ENCODE measurements at regions not wholly inside any gene's neighbourhood (a gene's known extent, or its start where the extent isn't known, plus 50 kb on each side); places are given as distances from the start of the nearest gene placed in this dataset.
"Not testable (repeated sequence)": the region's sequence is repeated elsewhere in the genome, so short reads cannot be mapped to it uniquely, and the experiment has no call there.

DNA sequence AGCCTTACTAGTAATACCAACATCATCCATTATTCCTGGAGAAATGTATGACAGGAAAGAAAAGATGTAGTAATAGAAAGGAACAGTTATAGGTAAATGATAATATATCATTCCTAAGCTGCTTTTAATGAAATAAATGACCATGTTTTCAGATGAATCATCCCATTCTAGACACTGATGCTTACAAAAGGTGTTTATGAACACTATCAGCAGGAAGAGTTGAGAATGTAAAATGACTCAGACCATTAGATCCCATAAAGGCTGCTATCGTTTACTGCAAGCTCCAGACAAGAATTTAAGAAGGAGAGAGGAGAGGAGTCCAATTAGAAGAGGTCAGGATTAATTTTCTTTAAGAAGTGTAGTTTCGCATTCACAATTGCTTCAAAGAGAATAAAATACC, 1033.5 kb downstream of the EFNA5 start:
- no peaks in the 10 kb centered on the region for H3K27me3 Mint-ChIP-seq
- no peaks in the 10 kb centered on the region for H3K36me3 Mint-ChIP-seq
- peaks cover 8 to 24% (median 14%) of the 10 kb centered on the region in 3 donors for H3K9me3 Mint-ChIP-seq
- no peaks in the 10 kb centered on the region for H3K9me3 ChIP-seq
- H3K4me1 ChIP-seq (ENCODE audit: control insufficient read depth in 1 of 2, extremely low read depth in 1 of 2, insufficient read depth in 2 of 2, low read length in 2 of 2): no peaks in the 10 kb centered on the region
- no CpG with 5 or more reads among the region's 2 CpGs for WGBS (ENCODE audit: insufficient coverage)
- H3K27me3 ChIP-seq (replicated peaks in 1 of 2; ENCODE audit: control insufficient read depth in 2 of 2, extremely low read depth in 1 of 2, insufficient read depth in 2 of 2, low read length in 1 of 2): no peaks in the 10 kb centered on the region
- no peak overlapping the region for H3K4me3 Mint-ChIP-seq
- ChIA-PET CTCF (no interaction called here), POLR2A (interaction anchor here in 1 of 2 donors (0.5 kb wide), 1 partner anchor 19 kb away, joined by 6 read pairs; no protein-coding TSS in a partner anchor)
- DNase-seq: no peak
- no peaks in the 10 kb centered on the region for H3K4me1 Mint-ChIP-seq
- H3K36me3 ChIP-seq (ENCODE audit: control insufficient read depth in 2 of 2, extremely low read depth in 1 of 2, insufficient read depth in 1 of 2, low read length in 1 of 2): no peaks in the 10 kb centered on the region
- no peak overlapping the region for H3K27ac Mint-ChIP-seq
- H3K27ac ChIP-seq (ENCODE audit: low read length): no peak overlapping the region
- no peak for ATAC-seq (replicated peaks in 1 of 4)
- H3K4me3 ChIP-seq (ENCODE audit: control insufficient read depth in 1 of 2, extremely low read depth in 1 of 2, low read length in 1 of 2): no peak overlapping the region

GRCh38 chr5:106634375-106634774, 1036.4 kb downstream of the EFNA5 start:
- Mint-ChIP-seq H3K4me3 (no peak overlapping the region), H3K36me3 (no peaks in the 10 kb centered on the region), H3K9me3 (peaks cover 4 to 14% (median 8%) of the 10 kb centered on the region in 3 donors), H3K27ac (no peak overlapping the region), H3K4me1 (no peaks in the 10 kb centered on the region), H3K27me3 (no peaks in the 10 kb centered on the region)
- no peaks in the 10 kb centered on the region for H3K27me3 ChIP-seq (replicated peaks in 1 of 2; ENCODE audit: control insufficient read depth in 2 of 2, extremely low read depth in 1 of 2, insufficient read depth in 2 of 2, low read length in 1 of 2)
- H3K9me3 ChIP-seq: no peaks in the 10 kb centered on the region
- ATAC-seq (replicated peaks in 1 of 4) (no peak), DNase-seq (no peak)
- ChIA-PET POLR2A (interaction anchor here in 1 of 2 donors (0.6 kb wide), 1 partner anchor 8 kb away, joined by 6 read pairs; no protein-coding TSS in a partner anchor), CTCF (interaction anchor here in 1 of 2 donors (0.7 kb wide), 1 partner anchor 341 kb away, joined by 3 read pairs; no protein-coding TSS in a partner anchor)
- no peaks in the 10 kb centered on the region for H3K4me1 ChIP-seq (ENCODE audit: control insufficient read depth in 1 of 2, extremely low read depth in 1 of 2, insufficient read depth in 2 of 2, low read length in 2 of 2)
- no peaks in the 10 kb centered on the region for H3K36me3 ChIP-seq (ENCODE audit: control insufficient read depth in 2 of 2, extremely low read depth in 1 of 2, insufficient read depth in 1 of 2, low read length in 1 of 2)
- WGBS (ENCODE audit: insufficient coverage): no CpG with 5 or more reads among the region's 2 CpGs
- no peak overlapping the region for H3K27ac ChIP-seq (ENCODE audit: low read length)
- no peak overlapping the region for H3K4me3 ChIP-seq (ENCODE audit: control insufficient read depth in 1 of 2, extremely low read depth in 1 of 2, low read length in 1 of 2)

GRCh38 chr5:106633825-106634224, 1036.9 kb downstream of the EFNA5 start:
- DNase-seq (no peak), ATAC-seq (replicated peaks in 1 of 4) (no peak)
- Histone ChIP-seq H3K27ac (ENCODE audit: low read length) (no peak overlapping the region), H3K27me3 (replicated peaks in 1 of 2; ENCODE audit: control insufficient read depth in 2 of 2, extremely low read depth in 1 of 2, insufficient read depth in 2 of 2, low read length in 1 of 2) (no peaks in the 10 kb centered on the region), H3K4me1 (ENCODE audit: control insufficient read depth in 1 of 2, extremely low read depth in 1 of 2, insufficient read depth in 2 of 2, low read length in 2 of 2) (no peaks in the 10 kb centered on the region), H3K4me3 (ENCODE audit: control insufficient read depth in 1 of 2, extremely low read depth in 1 of 2, low read length in 1 of 2) (no peak overlapping the region), H3K9me3 (no peaks in the 10 kb centered on the region), H3K36me3 (ENCODE audit: control insufficient read depth in 2 of 2, extremely low read depth in 1 of 2, insufficient read depth in 1 of 2, low read length in 1 of 2) (no peaks in the 10 kb centered on the region)
- H3K36me3 Mint-ChIP-seq: no peaks in the 10 kb centered on the region
- peaks cover 4 to 13% (median 10%) of the 10 kb centered on the region in 3 donors for H3K9me3 Mint-ChIP-seq
- ChIA-PET POLR2A (interaction anchor here in 1 of 2 donors (0.6 kb wide), 1 partner anchor 9 kb away, joined by 6 read pairs; no protein-coding TSS in a partner anchor), CTCF (interaction anchor here in 1 of 2 donors (0.7 kb wide), 1 partner anchor 342 kb away, joined by 3 read pairs; no protein-coding TSS in a partner anchor)
- H3K4me3 Mint-ChIP-seq: no peak overlapping the region
- no peaks in the 10 kb centered on the region for H3K4me1 Mint-ChIP-seq
- H3K27ac Mint-ChIP-seq: no peak overlapping the region
- no peaks in the 10 kb centered on the region for H3K27me3 Mint-ChIP-seq

GRCh38 chr5:106628456-106628855, 1042.3 kb downstream of the EFNA5 start:
- H3K4me1 ChIP-seq (ENCODE audit: control insufficient read depth in 1 of 2, extremely low read depth in 1 of 2, insufficient read depth in 2 of 2, low read length in 2 of 2); H3K36me3 ChIP-seq (ENCODE audit: control insufficient read depth in 2 of 2, extremely low read depth in 1 of 2, insufficient read depth in 1 of 2, low read length in 1 of 2); H3K4me3 Mint-ChIP-seq; H3K4me1 Mint-ChIP-seq; H3K27ac Mint-ChIP-seq; H3K9me3 Mint-ChIP-seq; H3K4me3 ChIP-seq (ENCODE audit: control insufficient read depth in 1 of 2, extremely low read depth in 1 of 2, low read length in 1 of 2); H3K36me3 Mint-ChIP-seq; H3K27me3 ChIP-seq (replicated peaks in 1 of 2; ENCODE audit: control insufficient read depth in 2 of 2, extremely low read depth in 1 of 2, insufficient read depth in 2 of 2, low read length in 1 of 2); H3K9me3 ChIP-seq; ATAC-seq (replicated peaks in 1 of 4); POLR2A ChIA-PET; H3K27me3 Mint-ChIP-seq; CTCF ChIA-PET; H3K27ac ChIP-seq (ENCODE audit: low read length); DNase-seq: not testable (repeated sequence)
- WGBS (ENCODE audit: insufficient coverage): 87% methylated on average over 7 of the region's 17 CpGs

GRCh38 chr5:106610041-106610440, 1060.7 kb downstream of the EFNA5 start:
- H3K36me3 ChIP-seq (ENCODE audit: control insufficient read depth in 2 of 2, extremely low read depth in 1 of 2, insufficient read depth in 1 of 2, low read length in 1 of 2): no peaks in the 10 kb centered on the region
- no peaks in the 10 kb centered on the region for H3K27me3 ChIP-seq (replicated peaks in 1 of 2; ENCODE audit: control insufficient read depth in 2 of 2, extremely low read depth in 1 of 2, insufficient read depth in 2 of 2, low read length in 1 of 2)
- Mint-ChIP-seq H3K4me3 (no peak overlapping the region), H3K4me1 (no peaks in the 10 kb centered on the region), H3K27ac (no peak overlapping the region), H3K9me3 (peaks cover 0 to 4% (median 4%) of the 10 kb centered on the region in 3 donors), H3K36me3 (no peaks in the 10 kb centered on the region), H3K27me3 (no peaks in the 10 kb centered on the region)
- ATAC-seq (replicated peaks in 1 of 4) (no peak), DNase-seq (no peak)
- H3K4me1 ChIP-seq (ENCODE audit: control insufficient read depth in 1 of 2, extremely low read depth in 1 of 2, insufficient read depth in 2 of 2, low read length in 2 of 2): no peaks in the 10 kb centered on the region
- no CpG with 5 or more reads among the region's 3 CpGs for WGBS (ENCODE audit: insufficient coverage)
- H3K4me3 ChIP-seq (ENCODE audit: control insufficient read depth in 1 of 2, extremely low read depth in 1 of 2, low read length in 1 of 2): no peak overlapping the region
- CTCF ChIA-PET: no interaction called here
- no peaks in the 10 kb centered on the region for H3K9me3 ChIP-seq
- POLR2A ChIA-PET: no interaction called here
- H3K27ac ChIP-seq (ENCODE audit: low read length): no peak overlapping the region

GRCh38 chr5:106601620-106602019, 1069.1 kb downstream of the EFNA5 start:
- WGBS (ENCODE audit: insufficient coverage): 87% methylated on average over 6 of the region's 6 CpGs
- no peaks in the 10 kb centered on the region for H3K9me3 ChIP-seq
- H3K4me1 ChIP-seq (ENCODE audit: control insufficient read depth in 1 of 2, extremely low read depth in 1 of 2, insufficient read depth in 2 of 2, low read length in 2 of 2): no peaks in the 10 kb centered on the region
- ChIA-PET POLR2A (no interaction called here), CTCF (no interaction called here)
- Mint-ChIP-seq H3K9me3 (peaks cover 0 to 16% (median 10%) of the 10 kb centered on the region in 3 donors), H3K27ac (no peak overlapping the region), H3K4me1 (no peaks in the 10 kb centered on the region), H3K4me3 (no peak overlapping the region), H3K36me3 (no peaks in the 10 kb centered on the region), H3K27me3 (no peaks in the 10 kb centered on the region)
- ATAC-seq (replicated peaks in 1 of 4): no peak
- no peak overlapping the region for H3K27ac ChIP-seq (ENCODE audit: low read length)
- no peaks in the 10 kb centered on the region for H3K36me3 ChIP-seq (ENCODE audit: control insufficient read depth in 2 of 2, extremely low read depth in 1 of 2, insufficient read depth in 1 of 2, low read length in 1 of 2)
- no peak overlapping the region for H3K4me3 ChIP-seq (ENCODE audit: control insufficient read depth in 1 of 2, extremely low read depth in 1 of 2, low read length in 1 of 2)
- no peaks in the 10 kb centered on the region for H3K27me3 ChIP-seq (replicated peaks in 1 of 2; ENCODE audit: control insufficient read depth in 2 of 2, extremely low read depth in 1 of 2, insufficient read depth in 2 of 2, low read length in 1 of 2)
- no peak for DNase-seq

GRCh38 chr5:106600803-106601202, 1069.9 kb downstream of the EFNA5 start:
- Histone ChIP-seq H3K27me3 (replicated peaks in 1 of 2; ENCODE audit: control insufficient read depth in 2 of 2, extremely low read depth in 1 of 2, insufficient read depth in 2 of 2, low read length in 1 of 2) (no peaks in the 10 kb centered on the region), H3K4me3 (ENCODE audit: control insufficient read depth in 1 of 2, extremely low read depth in 1 of 2, low read length in 1 of 2) (no peak overlapping the region), H3K4me1 (ENCODE audit: control insufficient read depth in 1 of 2, extremely low read depth in 1 of 2, insufficient read depth in 2 of 2, low read length in 2 of 2) (no peaks in the 10 kb centered on the region), H3K9me3 (no peaks in the 10 kb centered on the region), H3K27ac (ENCODE audit: low read length) (no peak overlapping the region), H3K36me3 (ENCODE audit: control insufficient read depth in 2 of 2, extremely low read depth in 1 of 2, insufficient read depth in 1 of 2, low read length in 1 of 2) (no peaks in the 10 kb centered on the region)
- Mint-ChIP-seq H3K4me1 (no peaks in the 10 kb centered on the region), H3K4me3 (no peak overlapping the region), H3K27ac (no peak overlapping the region), H3K27me3 (no peaks in the 10 kb centered on the region), H3K36me3 (no peaks in the 10 kb centered on the region), H3K9me3 (peaks cover 0 to 16% (median 11%) of the 10 kb centered on the region in 3 donors)
- POLR2A ChIA-PET: no interaction called here
- CTCF ChIA-PET: no interaction called here
- WGBS (ENCODE audit: insufficient coverage): no CpG with 5 or more reads among the region's 1 CpG
- no peak for ATAC-seq (replicated peaks in 1 of 4)
- no peak for DNase-seq

All from T-cell (primary cell).